ENCODE measurements at regions not wholly inside any gene's neighbourhood (a gene's known extent, or its start where the extent isn't known, plus 50 kb on each side); places are given as distances from the start of the nearest gene placed in this dataset.

DNA sequence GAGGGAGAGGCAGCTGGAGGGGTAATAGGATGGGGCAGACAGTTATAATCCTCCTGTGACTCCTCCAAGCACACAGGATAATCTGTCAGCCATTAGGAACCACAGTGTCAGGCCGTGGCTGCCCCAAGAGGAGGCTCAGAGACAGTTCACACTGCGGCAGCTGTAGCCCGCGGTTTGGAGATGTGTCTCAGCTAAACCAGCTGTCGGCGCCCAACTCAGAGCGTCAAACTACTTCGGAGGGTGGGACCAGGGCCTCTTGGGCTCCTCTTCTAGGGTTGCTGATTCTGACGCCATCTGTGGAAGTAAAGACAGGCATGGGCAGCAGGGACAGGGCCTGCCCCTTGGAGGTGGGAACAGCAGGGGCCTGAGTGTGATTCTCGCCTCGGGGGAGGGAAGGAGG, 309.8 kb downstream of the CDC5L start:
- no peak overlapping the region for H3K27ac ChIP-seq (ENCODE audit: low read length)
- TF ChIP-seq SMC3 (conservative IDR thresholded peaks at IDR 0.05; ENCODE audit: poor library complexity) = no peak
- TF ChIP-seq, protein P1, sequence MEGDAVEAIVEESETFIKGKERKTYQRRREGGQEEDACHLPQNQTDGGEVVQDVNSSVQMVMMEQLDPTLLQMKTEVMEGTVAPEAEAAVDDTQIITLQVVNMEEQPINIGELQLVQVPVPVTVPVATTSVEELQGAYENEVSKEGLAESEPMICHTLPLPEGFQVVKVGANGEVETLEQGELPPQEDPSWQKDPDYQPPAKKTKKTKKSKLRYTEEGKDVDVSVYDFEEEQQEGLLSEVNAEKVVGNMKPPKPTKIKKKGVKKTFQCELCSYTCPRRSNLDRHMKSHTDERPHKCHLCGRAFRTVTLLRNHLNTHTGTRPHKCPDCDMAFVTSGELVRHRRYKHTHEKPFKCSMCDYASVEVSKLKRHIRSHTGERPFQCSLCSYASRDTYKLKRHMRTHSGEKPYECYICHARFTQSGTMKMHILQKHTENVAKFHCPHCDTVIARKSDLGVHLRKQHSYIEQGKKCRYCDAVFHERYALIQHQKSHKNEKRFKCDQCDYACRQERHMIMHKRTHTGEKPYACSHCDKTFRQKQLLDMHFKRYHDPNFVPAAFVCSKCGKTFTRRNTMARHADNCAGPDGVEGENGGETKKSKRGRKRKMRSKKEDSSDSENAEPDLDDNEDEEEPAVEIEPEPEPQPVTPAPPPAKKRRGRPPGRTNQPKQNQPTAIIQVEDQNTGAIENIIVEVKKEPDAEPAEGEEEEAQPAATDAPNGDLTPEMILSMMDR (IDR thresholded peaks at IDR 0.05; ENCODE audit: poor library complexity, severe bottlenecking) = no peak
- TF ChIP-seq, protein P2, sequence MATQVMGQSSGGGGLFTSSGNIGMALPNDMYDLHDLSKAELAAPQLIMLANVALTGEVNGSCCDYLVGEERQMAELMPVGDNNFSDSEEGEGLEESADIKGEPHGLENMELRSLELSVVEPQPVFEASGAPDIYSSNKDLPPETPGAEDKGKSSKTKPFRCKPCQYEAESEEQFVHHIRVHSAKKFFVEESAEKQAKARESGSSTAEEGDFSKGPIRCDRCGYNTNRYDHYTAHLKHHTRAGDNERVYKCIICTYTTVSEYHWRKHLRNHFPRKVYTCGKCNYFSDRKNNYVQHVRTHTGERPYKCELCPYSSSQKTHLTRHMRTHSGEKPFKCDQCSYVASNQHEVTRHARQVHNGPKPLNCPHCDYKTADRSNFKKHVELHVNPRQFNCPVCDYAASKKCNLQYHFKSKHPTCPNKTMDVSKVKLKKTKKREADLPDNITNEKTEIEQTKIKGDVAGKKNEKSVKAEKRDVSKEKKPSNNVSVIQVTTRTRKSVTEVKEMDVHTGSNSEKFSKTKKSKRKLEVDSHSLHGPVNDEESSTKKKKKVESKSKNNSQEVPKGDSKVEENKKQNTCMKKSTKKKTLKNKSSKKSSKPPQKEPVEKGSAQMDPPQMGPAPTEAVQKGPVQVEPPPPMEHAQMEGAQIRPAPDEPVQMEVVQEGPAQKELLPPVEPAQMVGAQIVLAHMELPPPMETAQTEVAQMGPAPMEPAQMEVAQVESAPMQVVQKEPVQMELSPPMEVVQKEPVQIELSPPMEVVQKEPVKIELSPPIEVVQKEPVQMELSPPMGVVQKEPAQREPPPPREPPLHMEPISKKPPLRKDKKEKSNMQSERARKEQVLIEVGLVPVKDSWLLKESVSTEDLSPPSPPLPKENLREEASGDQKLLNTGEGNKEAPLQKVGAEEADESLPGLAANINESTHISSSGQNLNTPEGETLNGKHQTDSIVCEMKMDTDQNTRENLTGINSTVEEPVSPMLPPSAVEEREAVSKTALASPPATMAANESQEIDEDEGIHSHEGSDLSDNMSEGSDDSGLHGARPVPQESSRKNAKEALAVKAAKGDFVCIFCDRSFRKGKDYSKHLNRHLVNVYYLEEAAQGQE (IDR thresholded peaks at IDR 0.05; ENCODE audit: borderline replicate concordance) = no peak
- no peak overlapping the region for H3K4me3 ChIP-seq (ENCODE audit: low read length)
- H3K4me2 ChIP-seq (ENCODE audit: low read length) = no peak overlapping the region
- no peaks in the 10 kb centered on the region for H3K9me2 ChIP-seq (ENCODE audit: insufficient read depth, low read length)
- no peak overlapping the region for H2AFZ ChIP-seq (ENCODE audit: low read depth, low read length)
- H3K9me3 ChIP-seq (ENCODE audit: low read length) = no peaks in the 10 kb centered on the region
- no peaks in the 10 kb centered on the region for H3K27me3 ChIP-seq (ENCODE audit: insufficient read depth, low read depth, low read length)
- H3K79me2 ChIP-seq (replicated peaks; ENCODE audit: insufficient read depth, low read length) = no peaks in the 10 kb centered on the region
- no peaks in the 10 kb centered on the region for H3F3A ChIP-seq (ENCODE audit: insufficient read depth, low read length, poor library complexity, severe bottlenecking)
- H3K9ac ChIP-seq (ENCODE audit: low read length) = no peak overlapping the region
- no peaks in the 10 kb centered on the region for H3K36me3 ChIP-seq (ENCODE audit: insufficient read depth, low read length)
- H4K20me1 ChIP-seq (ENCODE audit: insufficient read depth) = no peaks in the 10 kb centered on the region

DNA sequence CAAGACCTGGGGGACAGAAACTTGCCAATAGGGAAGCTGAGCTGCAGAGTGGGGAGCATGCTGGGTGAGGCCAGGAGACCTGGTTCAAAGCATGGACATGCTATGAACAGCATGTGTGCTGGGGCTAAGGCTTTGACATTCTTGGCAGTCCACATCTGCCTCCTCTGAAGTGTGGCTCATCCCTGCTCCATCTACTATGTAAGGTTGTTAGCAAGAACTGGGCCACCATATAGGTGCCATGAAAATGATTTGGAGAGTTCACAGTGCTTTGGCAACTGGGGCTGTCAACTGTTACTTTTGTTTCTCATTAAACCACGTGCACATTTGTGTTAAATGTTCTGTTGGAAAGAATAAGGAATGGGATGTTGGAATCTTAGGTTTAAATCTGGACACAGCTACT, 311.1 kb downstream of the CDC5L start:
- no peaks in the 10 kb centered on the region for H3K9me2 ChIP-seq (ENCODE audit: insufficient read depth, low read length)
- no peak overlapping the region for H3K9ac ChIP-seq (ENCODE audit: low read length)
- H3K4me2 ChIP-seq (ENCODE audit: low read length) = no peak overlapping the region
- H4K20me1 ChIP-seq (ENCODE audit: insufficient read depth) = no peaks in the 10 kb centered on the region
- H3K27me3 ChIP-seq (ENCODE audit: insufficient read depth, low read depth, low read length) = no peaks in the 10 kb centered on the region
- H3K27ac ChIP-seq (ENCODE audit: low read length) = no peak overlapping the region
- H3K4me3 ChIP-seq (ENCODE audit: low read length) = no peak overlapping the region
- no peaks in the 10 kb centered on the region for H3K9me3 ChIP-seq (ENCODE audit: low read length)
- H3K79me2 ChIP-seq (replicated peaks; ENCODE audit: insufficient read depth, low read length) = no peaks in the 10 kb centered on the region
- no peaks in the 10 kb centered on the region for H3F3A ChIP-seq (ENCODE audit: insufficient read depth, low read length, poor library complexity, severe bottlenecking)
- H3K36me3 ChIP-seq (ENCODE audit: insufficient read depth, low read length) = no peaks in the 10 kb centered on the region
- H2AFZ ChIP-seq (ENCODE audit: low read depth, low read length) = no peak overlapping the region
- no peak for TF ChIP-seq EP300 (conservative IDR thresholded peaks at IDR 0.05; ENCODE audit: poor library complexity, severe bottlenecking)
- TF ChIP-seq RAD21 (conservative IDR thresholded peaks at IDR 0.05) = no peak
- TF ChIP-seq, protein P2 (IDR thresholded peaks at IDR 0.05; ENCODE audit: borderline replicate concordance) = no peak
- no peak for TF ChIP-seq SMC3 (conservative IDR thresholded peaks at IDR 0.05; ENCODE audit: poor library complexity)
- no peak for TF ChIP-seq TAF1 (IDR thresholded peaks at IDR 0.05; ENCODE audit: low read depth)

All from neural cell (in vitro differentiated cells).